GM12878 (cell line): ENCODE measurements at regions not wholly inside any gene's neighbourhood (a gene's known extent, or its start where the extent isn't known, plus 50 kb on each side); places are given as distances from the start of the nearest gene placed in this dataset.

Experiments used
- ATF2 ChIP-seq: IDR thresholded peaks from 2 replicates; pipeline ENCODE4 v1.6.1; 2012; ENCODE audit warnings: low read length, inconsistent platforms
- ATF7 ChIP-seq: fragments of 450-650 bp; IDR thresholded peaks from 2 replicates; pipeline ENCODE4 v1.6.1; 2016; ENCODE audit warnings: low read depth, mild to moderate bottlenecking
- DPF2 ChIP-seq: fragments of 450-650 bp; IDR thresholded peaks from 2 replicates; pipeline ENCODE4 v1.6.1; 2017; ENCODE audit warnings: mild to moderate bottlenecking
- EZH2 ChIP-seq: IDR thresholded peaks from 2 replicates; pipeline ENCODE4 v1.6.1; 2012; ENCODE audit warnings: low read depth, mild to moderate bottlenecking, control low read depth, inconsistent platforms, low read length, borderline replicate concordance; ENCODE audit not compliant: control insufficient read depth
- MEF2A ChIP-seq: IDR thresholded peaks from 2 replicates; pipeline ENCODE4 v1.6.1; 2011; ENCODE audit warnings: low read depth, mild to moderate bottlenecking, low read length, moderate library complexity; ENCODE audit not compliant: insufficient read depth
- NR2C1 ChIP-seq: fragments of 450-650 bp; IDR thresholded peaks from 2 replicates; pipeline ENCODE4 v1.6.1; 2017; ENCODE audit warnings: antibody characterized with exemption, mild to moderate bottlenecking, moderate library complexity
- RCOR1 ChIP-seq: conservative IDR thresholded peaks from 2 replicates; pipeline ENCODE4 v1.6.1; 2012; ENCODE audit warnings: low read depth, low read length, improper control_type of control experiment
- SUPT20H ChIP-seq: IDR thresholded peaks from 2 replicates; pipeline ENCODE4 v1.6.1; 2011; ENCODE audit warnings: low read depth, mild to moderate bottlenecking, low read length, moderate library complexity, borderline replicate concordance; ENCODE audit not compliant: control insufficient read depth
- TF ChIP-seq, protein P1 (sequence below): IDR thresholded peaks from 2 replicates; pipeline ENCODE4 v1.6.1; 2012; ENCODE audit warnings: low read depth, low read length, improper control_type of control experiment
- TF ChIP-seq, protein P2 (sequence below), 3 experiments: IDR thresholded peaks in 2 of 3; conservative IDR thresholded peaks in 1 of 3; 2 replicates each; pipeline ENCODE4 v1.5.1; 2011; ENCODE audit warnings: low read depth in 3 of 3, low read length in 3 of 3, mild to moderate bottlenecking in 3 of 3, control low read depth in 2 of 3, moderate library complexity in 2 of 3, inconsistent platforms in 1 of 3, mixed read lengths in 1 of 3; ENCODE audit not compliant: control insufficient read depth in 2 of 3, insufficient read depth in 1 of 3; ENCODE audit errors: extremely low read depth in 1 of 3
- TF ChIP-seq, protein P3 (sequence below): fragments of 450-650 bp; IDR thresholded peaks from 2 replicates; pipeline ENCODE4 v1.6.1; 2017; ENCODE audit warnings: mild to moderate bottlenecking

DNA sequence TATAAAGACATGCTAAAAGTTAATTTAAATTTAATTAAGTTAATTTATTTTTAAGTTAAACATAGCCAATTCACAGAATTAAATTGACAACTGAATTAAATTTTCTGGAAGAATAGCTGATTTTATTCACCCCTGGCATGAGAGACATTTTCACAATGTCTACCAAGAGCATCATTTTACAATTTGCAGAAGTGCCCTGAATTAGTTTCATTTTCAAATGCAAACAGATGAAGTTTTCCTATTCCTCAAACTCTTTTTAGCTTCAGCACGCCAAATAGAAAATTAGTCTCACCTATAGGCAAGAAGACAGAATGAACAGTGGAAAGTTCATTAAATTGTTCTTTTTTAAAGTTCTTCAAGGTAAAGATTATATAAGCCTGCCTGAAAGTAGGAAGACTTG lies 259.3 kb downstream of the ZBBX start:
- TF ChIP-seq, protein P1, sequence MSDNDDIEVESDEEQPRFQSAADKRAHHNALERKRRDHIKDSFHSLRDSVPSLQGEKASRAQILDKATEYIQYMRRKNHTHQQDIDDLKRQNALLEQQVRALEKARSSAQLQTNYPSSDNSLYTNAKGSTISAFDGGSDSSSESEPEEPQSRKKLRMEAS = no peak
- TF ChIP-seq, protein P2, sequence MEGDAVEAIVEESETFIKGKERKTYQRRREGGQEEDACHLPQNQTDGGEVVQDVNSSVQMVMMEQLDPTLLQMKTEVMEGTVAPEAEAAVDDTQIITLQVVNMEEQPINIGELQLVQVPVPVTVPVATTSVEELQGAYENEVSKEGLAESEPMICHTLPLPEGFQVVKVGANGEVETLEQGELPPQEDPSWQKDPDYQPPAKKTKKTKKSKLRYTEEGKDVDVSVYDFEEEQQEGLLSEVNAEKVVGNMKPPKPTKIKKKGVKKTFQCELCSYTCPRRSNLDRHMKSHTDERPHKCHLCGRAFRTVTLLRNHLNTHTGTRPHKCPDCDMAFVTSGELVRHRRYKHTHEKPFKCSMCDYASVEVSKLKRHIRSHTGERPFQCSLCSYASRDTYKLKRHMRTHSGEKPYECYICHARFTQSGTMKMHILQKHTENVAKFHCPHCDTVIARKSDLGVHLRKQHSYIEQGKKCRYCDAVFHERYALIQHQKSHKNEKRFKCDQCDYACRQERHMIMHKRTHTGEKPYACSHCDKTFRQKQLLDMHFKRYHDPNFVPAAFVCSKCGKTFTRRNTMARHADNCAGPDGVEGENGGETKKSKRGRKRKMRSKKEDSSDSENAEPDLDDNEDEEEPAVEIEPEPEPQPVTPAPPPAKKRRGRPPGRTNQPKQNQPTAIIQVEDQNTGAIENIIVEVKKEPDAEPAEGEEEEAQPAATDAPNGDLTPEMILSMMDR (IDR thresholded peaks at IDR 0.05 in 2 of 3, conservative IDR thresholded peaks at IDR 0.05 in 1 of 3; ENCODE audit: control insufficient read depth in 2 of 3, extremely low read depth in 1 of 3, insufficient read depth in 1 of 3, low read depth in 3 of 3, low read length in 3 of 3) = no peak
- TF ChIP-seq NR2C1 = no peak
- no peak for TF ChIP-seq RCOR1
- TF ChIP-seq, protein P3, sequence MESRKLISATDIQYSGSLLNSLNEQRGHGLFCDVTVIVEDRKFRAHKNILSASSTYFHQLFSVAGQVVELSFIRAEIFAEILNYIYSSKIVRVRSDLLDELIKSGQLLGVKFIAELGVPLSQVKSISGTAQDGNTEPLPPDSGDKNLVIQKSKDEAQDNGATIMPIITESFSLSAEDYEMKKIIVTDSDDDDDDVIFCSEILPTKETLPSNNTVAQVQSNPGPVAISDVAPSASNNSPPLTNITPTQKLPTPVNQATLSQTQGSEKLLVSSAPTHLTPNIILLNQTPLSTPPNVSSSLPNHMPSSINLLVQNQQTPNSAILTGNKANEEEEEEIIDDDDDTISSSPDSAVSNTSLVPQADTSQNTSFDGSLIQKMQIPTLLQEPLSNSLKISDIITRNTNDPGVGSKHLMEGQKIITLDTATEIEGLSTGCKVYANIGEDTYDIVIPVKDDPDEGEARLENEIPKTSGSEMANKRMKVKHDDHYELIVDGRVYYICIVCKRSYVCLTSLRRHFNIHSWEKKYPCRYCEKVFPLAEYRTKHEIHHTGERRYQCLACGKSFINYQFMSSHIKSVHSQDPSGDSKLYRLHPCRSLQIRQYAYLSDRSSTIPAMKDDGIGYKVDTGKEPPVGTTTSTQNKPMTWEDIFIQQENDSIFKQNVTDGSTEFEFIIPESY = no peak
- no peak for TF ChIP-seq SUPT20H
- no peak for TF ChIP-seq ATF2
- no peak for TF ChIP-seq DPF2
- TF ChIP-seq ATF7 = no peak
- no peak for TF ChIP-seq EZH2
- TF ChIP-seq MEF2A = no peak
